ENCODE measurements at regions not wholly inside any gene's neighbourhood (a gene's known extent, or its start where the extent isn't known, plus 50 kb on each side); places are given as distances from the start of the nearest gene placed in this dataset.

- no peak for DNase-seq
Observed at GRCh38 chr18:22114526-22115321, 54.7 kb upstream of the GATA6 start.

- no peak for DNase-seq
Observed at GRCh38 chr18:22115573-22115972, 53.8 kb upstream of the GATA6 start.

Measured in NCI-H446 treated with DMSO at 0.1 percent for 48 hours (cell line).